HG03139 (cell line): ENCODE measurements at regions not wholly inside any gene's neighbourhood (a gene's known extent, or its start where the extent isn't known, plus 50 kb on each side); places are given as distances from the start of the nearest gene placed in this dataset.

Experiments
- ATAC-seq: cut with Tn5 transposase; IDR thresholded peaks from one replicate; pipeline ENCODE4 v1.9.1; 2021; ENCODE audit not compliant: unreplicated experiment

GRCh38 chr7:42502022-42502421 lies 265.0 kb upstream of the GLI3 start:
- ATAC-seq, result no peak

- ATAC-seq, result no peak
These were observed 258.2 kb upstream of the GLI3 start for GRCh38 chr7:42495256-42495655.

- no peak for ATAC-seq
These were observed 257.7 kb upstream of the GLI3 start for GRCh38 chr7:42494736-42495135.

- no peak for ATAC-seq
These were observed 257.2 kb upstream of the GLI3 start for GRCh38 chr7:42494199-42494710.

DNA sequence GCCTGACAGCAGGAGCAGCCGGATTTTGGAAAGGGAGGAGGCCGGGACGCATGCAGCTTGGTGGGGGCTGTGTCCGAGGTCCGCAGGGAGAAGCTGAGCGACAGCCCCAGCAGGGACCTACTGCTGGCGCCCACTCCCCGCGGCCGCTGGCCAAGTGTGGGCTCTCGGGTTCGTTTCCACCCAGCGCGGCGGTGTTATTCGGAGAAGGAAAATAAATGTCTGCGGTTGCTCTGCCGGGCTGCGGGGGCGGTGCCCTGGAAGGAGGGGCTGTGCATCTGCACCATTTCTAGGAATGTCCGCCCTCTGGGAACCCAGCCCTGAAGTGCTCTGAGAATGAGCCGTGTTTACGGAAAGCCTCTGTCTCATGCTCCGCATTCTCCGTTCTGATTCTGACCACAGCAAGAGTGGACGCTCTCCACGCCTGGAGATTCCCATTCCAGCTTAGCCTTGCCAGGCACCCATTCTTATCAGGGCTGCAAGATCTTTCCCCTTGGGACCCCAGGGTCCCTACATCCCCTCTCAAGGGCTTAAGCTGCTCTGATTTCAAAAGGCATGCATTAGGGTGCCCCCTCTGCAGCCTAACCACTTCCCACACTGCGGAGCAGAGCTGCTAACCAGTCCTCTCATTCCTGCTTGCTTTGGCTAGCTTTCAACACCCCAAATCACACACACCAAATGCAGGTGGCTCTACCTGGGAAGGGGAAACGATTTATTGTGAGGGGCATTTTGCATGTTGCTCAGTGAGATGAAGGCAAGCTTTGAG lies 256.6 kb upstream of the GLI3 start:
- no peak for ATAC-seq

GRCh38 chr7:42492920-42493319 lies 255.9 kb upstream of the GLI3 start:
- ATAC-seq, result no peak

DNA sequence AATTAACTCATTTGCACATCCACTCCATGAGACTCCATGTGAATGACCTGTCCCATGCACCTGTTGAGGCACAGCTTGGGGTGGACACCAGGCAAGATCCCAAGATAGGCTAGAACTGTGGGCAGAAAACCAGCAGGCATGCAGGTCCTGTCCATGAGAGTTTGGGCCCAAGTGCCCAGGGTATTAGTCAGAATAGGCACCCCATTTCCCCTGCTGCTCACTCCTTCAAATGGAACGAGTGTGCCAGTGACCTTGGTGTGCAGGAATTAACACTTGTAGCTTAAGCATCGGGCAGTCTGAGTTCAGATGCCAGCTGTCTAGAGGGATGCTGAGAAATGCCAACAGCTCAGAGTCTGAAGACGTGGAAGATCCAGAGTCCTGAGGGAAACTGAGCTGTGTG lies 254.1 kb upstream of the GLI3 start:
- ATAC-seq, result no peak

- ATAC-seq, result no peak
These were observed 252.3 kb upstream of the GLI3 start for GRCh38 chr7:42489299-42489698.

- ATAC-seq, result no peak
These were observed 248.3 kb upstream of the GLI3 start for GRCh38 chr7:42485301-42485766.

GRCh38 chr7:42483886-42484285 lies 246.9 kb upstream of the GLI3 start:
- no peak for ATAC-seq

GRCh38 chr7:42479816-42480633 lies 243.0 kb upstream of the GLI3 start:
- no peak for ATAC-seq

DNA sequence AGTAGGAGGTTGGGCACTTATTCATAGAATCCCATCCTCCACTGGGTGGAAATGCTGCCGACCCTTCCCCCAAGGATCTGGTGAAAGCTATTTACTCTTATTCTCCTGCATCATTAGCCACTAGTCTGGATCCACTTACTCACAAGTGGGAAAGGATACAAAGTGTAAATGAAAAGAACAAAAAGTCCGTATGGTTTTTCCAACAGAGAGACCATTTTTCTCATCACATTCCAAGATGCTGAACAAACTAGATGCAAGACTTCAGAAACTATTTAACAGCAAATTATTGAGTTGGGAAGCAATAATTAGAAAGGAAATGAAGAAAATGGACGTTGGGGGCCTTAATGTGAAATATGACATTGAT lies 242.4 kb upstream of the GLI3 start:
- ATAC-seq, result no peak

GRCh38 chr7:42478717-42479116 lies 241.7 kb upstream of the GLI3 start:
- ATAC-seq, result no peak

GRCh38 chr7:42476255-42476654 lies 239.2 kb upstream of the GLI3 start:
- no peak for ATAC-seq

GRCh38 chr7:42475082-42475481 lies 238.1 kb upstream of the GLI3 start:
- ATAC-seq, result no peak

DNA sequence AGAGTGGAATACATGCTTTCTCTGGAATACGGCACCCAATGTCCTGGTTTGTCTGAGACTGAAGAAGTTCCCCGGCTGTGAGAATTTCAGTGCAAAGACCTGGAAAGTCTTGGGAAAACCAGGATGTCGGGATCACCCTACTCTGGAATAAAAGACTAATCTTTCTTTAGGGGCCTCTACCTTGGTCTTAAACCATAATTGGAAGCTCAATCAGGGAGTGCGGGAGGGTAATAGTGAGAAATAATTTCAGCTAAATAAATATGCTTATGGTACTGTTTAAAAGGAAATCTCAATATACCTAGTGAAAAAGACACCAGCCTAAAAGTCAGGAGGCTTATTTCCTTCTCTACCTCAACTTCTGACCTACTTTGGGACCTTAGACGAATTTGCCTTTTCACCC lies 236.1 kb upstream of the GLI3 start:
- no peak for ATAC-seq

DNA sequence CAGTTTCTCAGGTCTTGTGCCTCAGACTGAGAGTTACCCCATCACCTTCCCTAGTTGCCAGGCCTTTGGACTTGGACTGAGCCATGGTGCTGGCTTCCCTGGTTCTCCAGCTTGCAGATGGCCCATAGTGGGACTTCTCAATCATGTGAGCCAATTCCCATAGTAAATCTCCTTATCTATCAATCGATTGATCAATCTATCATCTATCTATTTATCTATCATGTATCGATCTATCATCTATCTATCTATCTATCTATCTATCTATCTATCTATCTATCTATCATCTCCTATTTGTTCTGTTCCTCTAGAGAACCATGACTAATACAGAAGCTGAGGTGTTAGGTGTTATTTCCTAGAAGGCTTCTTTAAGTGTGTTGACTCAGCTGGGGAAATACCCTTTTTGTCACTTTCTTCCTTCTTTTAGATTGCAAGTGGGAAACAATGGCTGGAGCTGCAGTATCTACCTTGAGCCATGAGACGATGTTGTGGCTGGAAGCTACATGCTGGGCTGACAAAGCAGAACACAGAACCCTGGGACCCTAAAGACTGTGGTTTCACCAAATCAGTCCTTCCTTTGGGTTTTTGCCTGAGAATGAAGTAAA lies 234.7 kb upstream of the GLI3 start:
- no peak for ATAC-seq

DNA sequence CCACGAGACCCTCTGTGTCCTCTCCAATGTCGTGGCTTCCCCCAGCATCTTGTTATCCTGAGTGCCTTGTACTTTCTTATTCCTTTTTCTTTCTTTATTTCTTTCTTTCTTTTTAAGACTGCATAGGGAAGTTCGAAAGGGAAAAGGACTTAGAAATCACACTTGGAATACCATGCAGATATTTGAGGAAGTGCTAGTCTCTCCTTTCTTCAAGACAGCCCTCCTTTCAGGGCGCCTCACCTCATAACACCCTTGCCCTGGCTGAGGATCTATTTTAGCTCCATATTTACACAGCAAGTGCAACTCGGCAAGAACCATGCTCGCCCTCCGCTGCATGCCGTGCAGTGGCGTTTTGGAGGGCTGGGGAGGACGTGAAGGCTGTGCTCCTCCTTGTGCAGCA lies 232.3 kb upstream of the GLI3 start:
- no peak for ATAC-seq

- ATAC-seq, result no peak
These were observed 231.5 kb upstream of the GLI3 start for GRCh38 chr7:42468471-42468870.

- ATAC-seq, result no peak
These were observed 224.5 kb upstream of the GLI3 start for GRCh38 chr7:42461537-42461936.

- no peak for ATAC-seq
These were observed 223.9 kb upstream of the GLI3 start for GRCh38 chr7:42460933-42461332.

DNA sequence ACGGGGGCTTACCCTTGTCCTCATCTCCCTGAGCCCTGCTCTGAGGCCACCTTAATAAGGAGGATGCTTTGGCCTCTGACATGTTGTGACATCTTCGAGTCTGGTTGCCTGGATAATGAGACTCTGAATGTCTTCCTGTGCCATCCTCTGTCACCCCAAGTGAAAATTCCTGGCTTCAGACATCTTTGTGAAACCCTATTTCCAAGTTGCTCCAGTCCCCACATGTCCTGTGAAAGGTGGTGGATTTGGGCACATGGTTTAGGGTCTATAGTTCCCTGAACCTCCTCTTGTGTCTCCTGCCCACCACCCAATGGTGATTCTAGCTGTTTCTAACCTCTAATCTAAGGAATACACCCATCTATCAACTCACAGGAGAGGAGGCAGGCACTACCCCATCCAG lies 223.1 kb upstream of the GLI3 start:
- no peak for ATAC-seq
